AG09319 (cell line): ENCODE measurements at regions not wholly inside any gene's neighbourhood (a gene's known extent, or its start where the extent isn't known, plus 50 kb on each side); places are given as distances from the start of the nearest gene placed in this dataset.

Source experiments
- DNase-seq: peaks from one replicate; pipeline ENCODE4 v3.0.0-alpha.2; 2010; ENCODE audit warnings: low read depth; ENCODE audit errors: extremely low read depth
- CTCF ChIP-seq: IDR thresholded peaks from 2 replicates; pipeline ENCODE4 v1.5.1; 2011; ENCODE audit warnings: low read depth, mild to moderate bottlenecking, inconsistent platforms, low read length, moderate library complexity

- TF ChIP-seq CTCF, result no peak
Observed at GRCh38 chr20:56783826-56784225, 154.7 kb downstream of the TFAP2C start.

GRCh38 chr20:56786503-56786902, 157.4 kb downstream of the TFAP2C start:
- no peak for TF ChIP-seq CTCF
- no peak for DNase-seq

More at GRCh38 chr20:56783826-56784225, 154.7 kb downstream of the TFAP2C start:
- DNase-seq, result no peak

- DNase-seq, result peak; percentile 81
- no peak for TF ChIP-seq CTCF
Observed at GRCh38 chr20:56788041-56788670, 159.1 kb downstream of the TFAP2C start.

GRCh38 chr20:56788671-56789610, 159.8 kb downstream of the TFAP2C start:
- DNase-seq, result no peak
- TF ChIP-seq CTCF, result no peak

GRCh38 chr20:56793916-56794315, 164.8 kb downstream of the TFAP2C start:
- TF ChIP-seq CTCF, result no peak
- DNase-seq, result no peak

GRCh38 chr20:56795492-56795891, 166.4 kb downstream of the TFAP2C start:
- no peak for TF ChIP-seq CTCF
- no peak for DNase-seq

GRCh38 chr20:56796345-56796744, 167.2 kb downstream of the TFAP2C start:
- no peak for TF ChIP-seq CTCF
- no peak for DNase-seq
